ENCODE measurements at regions not wholly inside any gene's neighbourhood (a gene's known extent, or its start where the extent isn't known, plus 50 kb on each side); places are given as distances from the start of the nearest gene placed in this dataset.

- TF ChIP-seq, protein P1, sequence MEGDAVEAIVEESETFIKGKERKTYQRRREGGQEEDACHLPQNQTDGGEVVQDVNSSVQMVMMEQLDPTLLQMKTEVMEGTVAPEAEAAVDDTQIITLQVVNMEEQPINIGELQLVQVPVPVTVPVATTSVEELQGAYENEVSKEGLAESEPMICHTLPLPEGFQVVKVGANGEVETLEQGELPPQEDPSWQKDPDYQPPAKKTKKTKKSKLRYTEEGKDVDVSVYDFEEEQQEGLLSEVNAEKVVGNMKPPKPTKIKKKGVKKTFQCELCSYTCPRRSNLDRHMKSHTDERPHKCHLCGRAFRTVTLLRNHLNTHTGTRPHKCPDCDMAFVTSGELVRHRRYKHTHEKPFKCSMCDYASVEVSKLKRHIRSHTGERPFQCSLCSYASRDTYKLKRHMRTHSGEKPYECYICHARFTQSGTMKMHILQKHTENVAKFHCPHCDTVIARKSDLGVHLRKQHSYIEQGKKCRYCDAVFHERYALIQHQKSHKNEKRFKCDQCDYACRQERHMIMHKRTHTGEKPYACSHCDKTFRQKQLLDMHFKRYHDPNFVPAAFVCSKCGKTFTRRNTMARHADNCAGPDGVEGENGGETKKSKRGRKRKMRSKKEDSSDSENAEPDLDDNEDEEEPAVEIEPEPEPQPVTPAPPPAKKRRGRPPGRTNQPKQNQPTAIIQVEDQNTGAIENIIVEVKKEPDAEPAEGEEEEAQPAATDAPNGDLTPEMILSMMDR (IDR thresholded peaks at IDR 0.05) = no peak
- no peak for TF ChIP-seq POLR2A (IDR thresholded peaks at IDR 0.05)
These were observed 157.3 kb downstream of the KIF2B start for GRCh38 chr17:53979991-53980390.

Measured in uterus (tissue), 2 donors.